NCI-H524 treated with DMSO at 0.1 percent for 48 hours (cell line): ENCODE measurements at regions not wholly inside any gene's neighbourhood (a gene's known extent, or its start where the extent isn't known, plus 50 kb on each side); places are given as distances from the start of the nearest gene placed in this dataset.
A peak's percentile ranks its signal among the peaks of the same experiment; 100 is the strongest.
"Not testable (repeated sequence)": the region's sequence is repeated elsewhere in the genome, so short reads cannot be mapped to it uniquely, and the experiment has no call there.

Experiments used
- DNase-seq: peaks from one replicate; lab custom pipeline; 2025; lab: John Stamatoyannopoulos, UW

DNA sequence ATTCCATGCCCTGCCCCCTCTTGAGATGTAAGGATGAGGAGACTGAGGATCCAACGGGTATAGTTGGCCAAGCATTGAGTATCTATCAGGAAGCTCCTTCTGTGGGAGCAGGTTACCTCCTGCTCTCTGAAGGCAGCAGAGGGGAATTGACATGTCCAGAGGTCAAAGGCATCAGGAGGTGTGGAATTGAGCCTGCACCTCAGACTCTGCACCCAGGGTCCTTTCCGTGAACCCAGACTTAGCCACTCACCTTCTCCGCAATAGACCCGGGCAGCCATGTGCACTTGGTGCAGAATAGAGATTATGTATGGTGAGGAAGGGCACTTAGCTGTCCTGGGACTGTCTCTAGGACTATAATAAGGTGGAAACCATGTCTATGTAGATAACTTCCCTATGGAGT, 399.0 kb upstream of the TPM1 start:
- DNase-seq = no peak

DNA sequence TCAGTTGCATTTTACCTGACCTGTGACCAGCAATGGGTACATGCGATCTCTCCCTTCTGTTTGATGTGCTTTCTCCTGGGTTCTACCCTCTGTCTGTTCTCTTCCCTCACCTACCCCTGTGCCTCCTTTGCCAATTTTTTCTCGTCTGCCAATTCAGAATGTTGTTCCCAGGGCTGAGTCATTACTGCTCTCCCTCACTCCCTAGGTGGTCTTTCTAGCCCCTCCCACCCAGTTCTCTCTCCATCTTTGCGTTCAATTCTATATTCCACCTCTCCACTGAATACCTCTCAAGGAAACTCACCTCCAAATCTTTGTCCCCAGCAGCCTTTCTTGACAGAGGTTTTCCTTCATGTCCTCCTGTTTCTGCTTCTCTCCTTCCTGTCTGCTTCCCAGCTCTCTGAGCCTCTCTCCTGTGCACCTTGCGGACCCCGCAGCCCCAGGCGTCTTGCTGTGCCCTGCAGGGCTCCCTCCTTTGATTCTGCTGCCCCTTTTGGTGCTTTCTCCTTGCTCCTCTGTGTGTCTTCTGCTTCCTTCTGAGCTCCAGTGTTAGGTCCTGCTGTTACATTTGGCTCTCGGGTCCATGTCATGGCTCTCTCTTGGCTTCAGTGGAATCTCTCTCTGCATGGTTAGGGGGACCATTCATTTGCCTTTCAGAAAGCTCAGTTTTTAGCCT, 398.2 kb upstream of the TPM1 start:
- no peak for DNase-seq

DNA sequence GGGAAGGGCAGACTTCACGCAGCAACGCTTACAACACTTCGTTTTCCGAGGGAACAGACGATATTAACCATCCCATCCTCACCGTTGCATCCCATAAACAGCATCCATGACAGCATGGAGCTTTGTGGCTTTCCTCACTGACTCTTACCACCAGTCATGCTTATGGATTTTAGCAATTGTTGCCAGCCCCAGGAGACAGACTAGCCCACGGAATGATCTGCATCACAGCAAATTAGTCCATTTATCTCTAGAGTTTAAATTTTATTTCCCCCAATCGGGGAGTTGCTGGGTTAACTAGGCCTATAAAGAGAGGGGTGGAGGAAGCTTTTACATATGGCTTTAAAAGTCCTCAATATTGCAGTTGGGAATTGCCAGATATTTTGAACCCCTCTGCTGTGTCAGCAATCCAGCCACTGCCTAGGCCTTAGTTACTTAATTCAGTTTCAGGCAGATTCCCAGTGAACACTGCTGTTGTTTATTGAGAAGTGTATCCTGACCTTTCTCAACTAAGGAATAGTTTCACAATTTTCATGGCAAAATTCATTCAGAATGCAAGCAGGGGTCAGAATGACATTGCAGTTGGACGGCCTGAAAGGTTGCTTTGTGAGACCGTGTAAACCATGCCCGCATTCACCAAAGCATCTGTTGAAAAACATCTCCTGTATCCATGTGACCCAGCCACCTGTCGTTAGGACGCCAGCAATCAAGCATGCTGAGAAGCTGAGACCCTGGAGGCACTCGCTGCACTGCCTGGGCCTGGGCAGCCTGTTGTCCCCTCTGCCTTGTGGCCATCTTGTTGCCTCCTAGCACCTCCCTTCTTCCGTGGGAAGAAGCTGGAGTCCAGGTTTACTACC, 397.4 kb upstream of the TPM1 start:
- DNase-seq = peak; percentile 68

DNA sequence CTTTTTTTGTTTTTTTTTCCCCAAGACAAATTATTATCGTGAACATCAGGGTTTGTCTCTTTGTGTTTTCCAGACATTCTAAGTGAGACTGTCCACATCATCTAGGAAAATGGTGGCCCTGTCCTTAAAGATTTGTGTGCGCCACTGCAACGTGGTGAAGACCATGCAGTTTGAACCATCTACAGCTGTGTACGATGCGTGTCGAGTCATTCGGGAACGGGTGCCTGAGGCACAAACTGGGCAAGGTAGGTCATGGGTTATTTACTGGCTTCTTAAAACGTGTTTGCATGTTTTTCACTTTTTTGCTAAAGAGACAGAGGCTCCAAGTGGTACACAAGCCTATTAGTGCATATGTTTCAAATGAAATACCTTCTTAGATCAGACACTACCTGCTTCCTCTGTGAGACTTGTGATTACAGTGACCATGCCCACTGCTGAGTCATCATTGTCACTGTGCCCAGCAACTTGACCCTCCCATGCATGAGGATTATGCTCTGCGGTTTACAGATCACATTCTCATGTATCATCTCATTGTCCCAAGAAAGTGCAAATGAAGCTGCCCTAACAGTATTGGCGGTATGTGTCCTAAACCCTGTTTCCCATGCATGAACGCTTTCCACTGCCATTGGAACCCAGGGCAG, 395.2 kb upstream of the TPM1 start:
- no peak for DNase-seq

GRCh38 chr15:62647843-62648505, 394.6 kb upstream of the TPM1 start:
- no peak for DNase-seq

DNA sequence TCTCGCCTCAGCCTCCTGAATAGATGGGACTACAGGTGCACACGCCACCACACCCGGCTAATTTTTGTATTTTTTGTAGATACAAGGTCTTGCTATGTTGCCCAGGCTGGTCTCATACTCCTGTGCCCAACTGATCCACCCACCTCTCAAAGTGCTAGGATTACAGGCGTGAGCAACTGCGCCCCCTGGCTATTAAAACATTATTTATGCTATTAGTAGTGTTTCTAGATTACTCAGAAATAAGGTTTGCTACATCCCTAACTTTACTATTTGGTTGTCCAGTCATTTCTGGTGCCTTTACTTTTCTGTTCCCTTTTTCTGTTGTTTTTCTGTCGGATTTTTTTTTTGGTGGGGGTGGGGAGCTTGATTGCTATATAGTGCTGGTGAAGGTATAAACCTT, 393.6 kb upstream of the TPM1 start:
- no peak for DNase-seq

GRCh38 chr15:62649793-62650420, 392.6 kb upstream of the TPM1 start:
- DNase-seq = no peak

- DNase-seq = no peak
Observed at GRCh38 chr15:62653122-62653521, 389.4 kb upstream of the TPM1 start.

- no peak for DNase-seq
Observed at GRCh38 chr15:62656071-62656470, 386.5 kb upstream of the TPM1 start.

GRCh38 chr15:62657501-62657900, 385.0 kb upstream of the TPM1 start:
- not testable (repeated sequence) for DNase-seq

DNA sequence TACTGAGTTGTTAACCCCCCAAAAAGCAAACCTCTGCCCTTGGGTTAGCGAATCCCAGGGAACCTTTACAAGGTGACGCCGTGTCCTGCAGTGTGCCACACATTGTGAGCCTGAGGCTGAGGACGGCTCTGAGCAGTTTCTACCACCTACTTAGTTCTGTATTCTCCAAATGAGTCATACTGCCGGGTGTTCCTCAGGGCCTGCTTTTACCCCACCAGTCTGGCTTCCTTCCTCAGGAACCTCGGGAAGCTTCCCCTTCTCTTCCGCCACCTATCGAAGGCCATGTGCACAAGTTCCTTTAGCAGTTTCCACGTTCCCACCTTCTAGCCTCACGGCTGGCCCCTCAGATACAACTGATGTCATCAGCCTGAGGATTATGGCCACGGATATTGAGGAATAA, 384.0 kb upstream of the TPM1 start:
- no peak for DNase-seq

DNA sequence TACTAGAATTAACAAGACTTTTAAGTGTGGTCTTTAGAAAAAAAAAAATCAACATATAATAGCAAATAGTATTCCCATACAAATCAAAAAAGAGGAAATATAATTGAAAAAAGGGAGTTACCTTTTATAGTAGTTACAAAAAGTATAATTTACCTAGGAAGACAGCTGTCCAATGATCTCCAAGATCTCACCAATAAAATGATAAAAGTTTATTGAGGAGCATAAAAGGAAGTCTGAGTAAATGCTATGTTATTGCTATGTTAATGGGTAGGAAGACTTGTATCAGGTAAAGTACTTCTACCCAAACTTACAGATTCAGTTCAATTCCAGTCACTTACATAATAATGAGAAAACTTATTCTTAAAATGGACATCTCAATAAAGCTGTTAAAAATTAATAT, 379.0 kb upstream of the TPM1 start:
- no peak for DNase-seq

- DNase-seq = no peak
Observed at GRCh38 chr15:62665449-62665848, 377.1 kb upstream of the TPM1 start.

DNA sequence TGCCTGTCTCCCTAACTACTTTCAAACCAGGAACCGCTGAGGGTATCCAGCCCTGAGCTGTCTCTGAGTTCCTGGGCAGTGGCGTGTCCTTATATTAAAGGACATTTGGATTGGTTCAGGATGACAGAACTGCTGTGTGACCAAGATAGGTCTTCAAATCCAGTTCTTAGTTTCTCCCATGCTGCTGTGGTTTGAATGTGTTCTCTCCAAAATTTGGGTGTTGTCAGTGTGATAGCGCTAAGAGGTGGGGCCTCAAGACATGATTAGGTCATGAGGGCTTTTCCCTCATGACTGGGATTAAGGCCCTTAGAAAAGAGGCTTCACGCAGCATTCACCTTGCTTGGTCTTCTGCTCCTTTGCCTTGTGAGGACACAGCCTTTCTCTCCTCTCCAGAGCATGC, 376.5 kb upstream of the TPM1 start:
- DNase-seq = no peak

DNA sequence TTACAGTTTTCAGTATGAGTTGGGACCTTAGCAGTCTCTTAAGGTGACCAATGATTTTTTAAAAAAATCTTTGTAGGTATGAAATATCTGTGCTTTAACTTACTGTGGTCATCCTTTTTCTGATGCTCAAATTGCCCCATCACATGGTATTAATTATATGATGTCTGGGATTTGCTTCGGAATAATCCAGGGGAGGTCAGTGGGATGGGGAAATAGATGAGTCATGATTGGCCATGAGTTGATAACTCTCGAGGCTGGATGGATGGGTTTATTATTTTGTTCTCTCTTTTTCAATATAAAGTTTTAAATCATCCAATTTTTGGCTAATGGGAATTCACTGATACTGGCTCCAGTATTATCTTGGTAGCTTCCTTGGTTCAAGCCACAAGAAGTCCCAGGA, 370.3 kb upstream of the TPM1 start:
- DNase-seq = no peak

- no peak for DNase-seq
Observed at GRCh38 chr15:62676891-62677290, 365.7 kb upstream of the TPM1 start.

GRCh38 chr15:62681939-62682896, 360.3 kb upstream of the TPM1 start:
- DNase-seq = no peak

GRCh38 chr15:62683192-62683591, 359.4 kb upstream of the TPM1 start:
- DNase-seq = not testable (repeated sequence)

DNA sequence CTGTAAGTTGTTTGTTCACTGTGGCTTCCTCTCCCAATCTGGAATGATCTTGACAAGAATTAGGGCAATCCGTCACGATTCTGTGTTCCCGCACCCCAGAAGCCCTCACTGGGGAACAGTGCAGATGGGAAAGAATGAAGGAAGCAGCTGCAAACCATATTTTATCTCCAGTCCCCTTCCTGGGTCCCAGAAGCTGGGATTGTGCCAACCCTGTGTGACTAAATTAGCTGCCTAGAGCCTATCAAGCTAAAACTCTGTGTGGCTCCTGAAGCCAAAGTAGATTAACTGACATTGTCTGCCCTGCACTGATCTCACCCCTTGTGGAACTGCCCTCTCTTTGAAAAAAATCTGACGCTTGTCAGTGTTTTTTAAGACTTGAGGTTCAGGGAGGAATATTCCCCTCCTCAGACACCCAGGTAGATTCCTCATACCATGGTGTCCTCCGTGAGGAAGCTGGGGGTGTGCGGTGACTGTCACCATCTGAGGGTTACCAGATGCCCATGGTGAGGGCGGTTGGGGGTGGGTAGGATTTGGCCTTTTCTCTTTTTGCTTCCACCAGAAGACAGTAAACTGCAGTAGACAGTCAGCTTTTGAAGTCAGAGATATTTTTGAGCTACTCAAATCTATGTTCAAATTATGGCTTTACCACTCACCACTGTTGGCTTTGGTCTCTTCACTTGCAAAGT, 358.3 kb upstream of the TPM1 start:
- DNase-seq = no peak

DNA sequence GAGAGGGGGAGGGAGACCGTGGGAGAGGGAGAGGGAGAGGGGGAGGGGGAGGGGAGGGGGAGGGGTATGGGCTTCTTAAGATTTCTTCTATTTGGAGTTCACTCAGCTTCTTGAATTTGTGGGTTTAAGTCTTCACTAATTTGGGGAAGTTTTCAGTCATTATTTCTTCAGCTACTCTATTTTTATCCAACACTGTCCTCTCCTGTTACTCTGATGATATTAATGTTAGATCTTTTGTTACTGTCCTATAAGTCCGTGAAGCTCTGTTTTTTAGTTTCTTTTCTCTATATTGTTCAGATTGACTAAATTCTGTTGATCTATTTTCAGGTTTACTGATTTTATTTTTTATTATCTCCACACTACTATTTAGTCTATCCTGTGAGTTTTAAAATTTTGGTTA, 351.5 kb upstream of the TPM1 start:
- DNase-seq = no peak
